HUDEP-2 (cell line): ENCODE measurements at regions not wholly inside any gene's neighbourhood (a gene's known extent, or its start where the extent isn't known, plus 50 kb on each side); places are given as distances from the start of the nearest gene placed in this dataset.
"Not testable (repeated sequence)": the region's sequence is repeated elsewhere in the genome, so short reads cannot be mapped to it uniquely, and the experiment has no call there.

Experiments
- DNase-seq, 76 experiments: peaks; one replicate each; lab custom pipeline; 2025; ENCODE audit not compliant: unreplicated experiment in 76 of 76; lab: John Stamatoyannopoulos, UW

DNA sequence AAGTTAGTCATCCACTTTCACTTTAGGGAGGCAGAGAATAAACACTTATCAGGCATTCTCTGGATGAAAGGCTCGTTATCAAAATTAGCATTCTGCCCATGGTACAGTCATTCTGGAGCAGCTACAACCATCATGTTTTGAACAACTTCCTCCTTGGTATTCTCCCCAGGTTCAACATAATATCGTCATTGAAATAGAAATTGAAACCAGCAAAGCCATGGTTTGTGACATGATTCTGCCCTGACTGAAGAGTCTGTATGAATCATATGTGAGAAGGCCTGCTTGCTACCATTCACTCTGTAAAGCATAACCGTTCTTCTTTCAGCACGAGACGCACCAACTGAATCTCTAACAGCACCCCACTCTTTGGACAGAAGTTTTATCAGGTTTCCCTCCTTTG, 127.5 kb upstream of the RADX start:
- peak in 2 of 76 experiments; percentile 1 to 12 for DNase-seq

DNA sequence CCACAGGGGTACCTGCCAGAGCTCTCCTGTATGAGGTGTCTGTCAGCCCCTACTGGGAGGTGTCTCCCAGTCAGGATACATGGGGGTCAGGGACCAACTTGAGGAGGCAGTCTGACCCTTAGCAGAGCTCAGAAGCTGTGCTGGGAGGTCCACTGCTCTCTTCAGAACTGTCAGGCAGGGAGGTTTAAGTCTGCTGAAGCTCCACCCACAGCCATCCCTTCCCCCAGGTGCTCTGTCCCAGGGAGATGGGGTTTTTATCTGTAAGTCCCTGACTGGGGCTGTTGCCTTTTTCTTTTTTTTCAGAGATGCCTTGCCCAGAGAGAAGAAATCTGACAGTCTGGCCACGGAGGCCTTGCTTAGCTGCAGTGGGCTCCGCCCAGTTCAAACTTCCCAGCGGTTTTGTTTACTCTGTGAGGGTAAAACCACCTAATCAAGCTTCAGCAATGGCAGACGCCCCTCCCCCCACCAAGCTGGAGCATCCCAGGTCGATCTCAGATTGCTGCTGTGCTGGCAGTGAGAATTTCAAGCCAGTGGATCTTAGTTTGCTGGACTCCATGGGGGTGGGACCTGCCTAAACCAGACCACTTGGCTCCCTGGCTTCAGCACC, 118.5 kb upstream of the RADX start:
- not testable (repeated sequence) for DNase-seq

DNA sequence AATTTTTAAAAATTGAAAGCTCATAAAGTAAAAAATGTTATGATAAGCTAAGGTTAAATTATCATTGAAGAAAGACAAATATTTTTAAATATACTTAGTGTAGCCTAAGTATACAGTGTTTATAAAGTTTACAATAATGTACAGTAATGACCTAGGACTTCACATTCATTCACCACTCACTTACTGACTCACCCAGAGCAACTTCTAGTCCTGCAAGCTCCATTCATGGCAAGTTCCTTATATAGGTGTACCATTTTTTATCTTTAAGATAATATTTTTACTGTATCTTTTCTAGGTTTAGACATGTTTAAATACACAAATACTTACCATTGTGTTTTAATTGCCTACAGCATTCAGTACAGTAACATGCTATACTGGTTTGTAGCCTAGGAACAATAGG, 112.3 kb upstream of the RADX start:
- DNase-seq: no peak

DNA sequence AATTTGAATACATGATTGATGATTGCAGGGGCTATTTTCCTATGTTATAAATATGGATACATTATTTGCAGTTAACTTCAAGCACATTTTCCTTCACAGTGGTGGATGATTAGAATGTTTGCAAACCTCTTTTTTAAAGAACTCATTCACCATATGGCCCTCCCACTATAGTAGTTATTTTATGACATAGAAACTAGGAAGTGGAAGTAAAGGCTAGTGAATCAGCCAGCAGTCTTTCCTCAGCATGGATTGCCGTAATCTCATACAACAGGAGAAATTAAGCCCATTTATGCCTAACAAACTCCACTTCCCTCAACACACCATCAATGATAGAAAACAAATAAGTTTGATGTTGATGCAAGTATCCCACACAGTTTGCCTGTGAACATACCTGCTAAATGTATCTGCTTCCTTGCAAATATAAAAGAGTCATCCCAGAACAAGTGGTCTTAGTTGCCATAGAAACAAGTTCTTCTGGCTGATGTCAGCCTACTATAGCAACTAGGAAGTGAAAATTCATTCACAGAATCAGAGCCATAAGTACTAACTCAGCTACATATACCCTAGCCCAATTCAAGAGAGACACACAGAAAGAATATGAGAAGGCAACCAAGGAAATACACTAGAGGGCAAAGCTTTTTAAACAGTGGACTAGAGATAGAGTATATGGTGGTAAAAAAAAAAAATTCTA, 100.9 kb upstream of the RADX start:
- no peak for DNase-seq
